Prostate gland (tissue), 2 donors: ENCODE measurements at regions not wholly inside any gene's neighbourhood (a gene's known extent, or its start where the extent isn't known, plus 50 kb on each side); places are given as distances from the start of the nearest gene placed in this dataset.

Experiments used
- DNase-seq: peaks from one replicate; pipeline ENCODE4 v3.0.0-alpha.2; 2019; ENCODE audit warnings: low spot score
- H3K27ac ChIP-seq, 2 donors: fragments of 200-600 bp; sonication (generic); 2 replicates each; pipeline ENCODE4 v1.5.1; 2017 to 2019
- H3K27me3 ChIP-seq: fragments of 200-600 bp; sonication (generic); replicated peaks from 2 replicates; pipeline ENCODE4 v1.5.1; 2019; ENCODE audit not compliant: insufficient read depth
- H3K36me3 ChIP-seq, 2 donors: fragments of 200-600 bp; sonication (generic); 1 replicate in 1 of 2; 2 replicates in 1 of 2; pipeline versions ENCODE4 v1.5.1 to v1.8.1; 2017 to 2019
- H3K4me1 ChIP-seq: fragments of 200-600 bp; sonication (generic); replicated peaks from 2 replicates; pipeline ENCODE4 v1.5.1; 2019
- H3K4me3 ChIP-seq, 2 donors: fragments of 200-600 bp; sonication (generic); 2 replicates each; pipeline ENCODE4 v1.5.1; 2017 to 2019
- H3K9me3 ChIP-seq: fragments of 200-600 bp; sonication (generic); 2 replicates; pipeline ENCODE4 v1.5.1; 2017
- POLR2A ChIP-seq: fragments of 450-650 bp; IDR thresholded peaks from one replicate; pipeline ENCODE4 v1.6.1; 2016; ENCODE audit warnings: antibody characterized with exemption, mild to moderate bottlenecking
- POLR2AphosphoS5 ChIP-seq: sonication (generic); formaldehyde crosslinking; IDR thresholded peaks from one replicate; pipeline ENCODE4 v1.6.1; 2017; ENCODE audit warnings: antibody characterized with exemption
- WGBS: methylation state at CpG from one replicate; pipeline ENCODE4 v1.1.5; 2018; 5-methylcytosine and 5-hydroxymethylcytosine counted together
- intact Hi-C: fragments of 100-400 bp; cut with DNase I; formaldehyde crosslinking; loops from one replicate; pipeline ENCODE4 v1.14.2; 2022
- TF ChIP-seq, protein P1 (sequence below), 4 experiments: fragments of 200-600 bp in 2 of 4; fragments of 450-650 bp in 2 of 4; sonication (generic) in 2 of 4; IDR thresholded peaks; 1 replicate in 3 of 4; 2 replicates in 1 of 4; pipeline ENCODE4 v1.5.1; 2016 to 2019; ENCODE audit warnings: antibody characterized with exemption in 4 of 4, mild to moderate bottlenecking in 2 of 4, moderate library complexity in 2 of 4

DNA sequence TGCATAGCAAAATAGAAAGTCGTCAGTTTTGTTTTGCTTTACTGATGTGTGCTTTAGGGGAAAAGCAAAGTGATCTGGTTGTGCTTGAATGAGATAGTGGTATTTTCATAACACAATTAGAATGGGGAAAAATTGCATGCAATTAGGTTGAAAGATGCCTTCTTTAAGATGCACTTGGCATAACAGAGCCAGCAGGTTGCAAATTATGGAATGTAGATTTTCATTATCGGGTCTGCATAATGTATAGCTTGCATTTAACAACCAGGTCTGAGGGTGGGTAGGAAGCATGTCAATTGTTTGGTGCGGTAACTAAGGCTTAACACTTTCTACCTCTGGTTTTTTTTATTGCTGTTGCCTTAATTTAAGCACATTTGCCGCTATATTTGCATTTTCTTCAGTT, 370.7 kb upstream of the MCTP2 start:
- no peak for DNase-seq
- Histone ChIP-seq H3K9me3 (no peaks in the 10 kb centered on the region), H3K27ac (no peak overlapping the region), H3K36me3 (no peaks in the 10 kb centered on the region), H3K27me3 (no peaks in the 10 kb centered on the region), H3K4me3 (no peak overlapping the region), H3K4me1 (no peaks in the 10 kb centered on the region)
- intact Hi-C loops, result no loop called here
- TF ChIP-seq POLR2A (no peak), POLR2AphosphoS5 (no peak)
- TF ChIP-seq, protein P1, sequence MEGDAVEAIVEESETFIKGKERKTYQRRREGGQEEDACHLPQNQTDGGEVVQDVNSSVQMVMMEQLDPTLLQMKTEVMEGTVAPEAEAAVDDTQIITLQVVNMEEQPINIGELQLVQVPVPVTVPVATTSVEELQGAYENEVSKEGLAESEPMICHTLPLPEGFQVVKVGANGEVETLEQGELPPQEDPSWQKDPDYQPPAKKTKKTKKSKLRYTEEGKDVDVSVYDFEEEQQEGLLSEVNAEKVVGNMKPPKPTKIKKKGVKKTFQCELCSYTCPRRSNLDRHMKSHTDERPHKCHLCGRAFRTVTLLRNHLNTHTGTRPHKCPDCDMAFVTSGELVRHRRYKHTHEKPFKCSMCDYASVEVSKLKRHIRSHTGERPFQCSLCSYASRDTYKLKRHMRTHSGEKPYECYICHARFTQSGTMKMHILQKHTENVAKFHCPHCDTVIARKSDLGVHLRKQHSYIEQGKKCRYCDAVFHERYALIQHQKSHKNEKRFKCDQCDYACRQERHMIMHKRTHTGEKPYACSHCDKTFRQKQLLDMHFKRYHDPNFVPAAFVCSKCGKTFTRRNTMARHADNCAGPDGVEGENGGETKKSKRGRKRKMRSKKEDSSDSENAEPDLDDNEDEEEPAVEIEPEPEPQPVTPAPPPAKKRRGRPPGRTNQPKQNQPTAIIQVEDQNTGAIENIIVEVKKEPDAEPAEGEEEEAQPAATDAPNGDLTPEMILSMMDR (IDR thresholded peaks at IDR 0.05), result no peak
- 93% methylated on average over 4 of the region's 4 CpGs for WGBS

DNA sequence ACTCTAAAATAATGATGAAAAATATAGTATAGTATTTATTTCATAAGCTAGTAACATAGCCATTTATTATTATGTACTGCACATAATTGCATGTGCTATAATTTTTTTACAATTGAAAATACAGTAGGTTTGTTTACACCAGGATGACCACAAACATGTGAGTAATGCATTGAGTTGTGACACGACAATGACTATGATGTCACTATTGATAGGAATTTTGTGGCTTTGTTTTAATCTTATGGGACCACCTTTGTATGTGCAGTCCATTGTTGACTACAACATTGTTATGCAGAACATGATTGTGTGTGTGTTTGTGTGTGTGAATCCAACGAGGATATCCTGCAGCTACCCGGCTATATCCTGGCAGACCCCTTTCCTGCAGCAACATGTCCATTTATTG, 372.2 kb upstream of the MCTP2 start:
- Histone ChIP-seq H3K9me3 (no peaks in the 10 kb centered on the region), H3K4me1 (no peaks in the 10 kb centered on the region), H3K4me3 (no peak overlapping the region), H3K36me3 (no peaks in the 10 kb centered on the region), H3K27ac (no peak overlapping the region), H3K27me3 (no peaks in the 10 kb centered on the region)
- 79% methylated on average over 3 of the region's 3 CpGs for WGBS
- no peak for DNase-seq
- intact Hi-C loops, result no loop called here
- TF ChIP-seq, protein P1 (IDR thresholded peaks at IDR 0.05), result no peak
- TF ChIP-seq POLR2A (no peak), POLR2AphosphoS5 (no peak)

DNA sequence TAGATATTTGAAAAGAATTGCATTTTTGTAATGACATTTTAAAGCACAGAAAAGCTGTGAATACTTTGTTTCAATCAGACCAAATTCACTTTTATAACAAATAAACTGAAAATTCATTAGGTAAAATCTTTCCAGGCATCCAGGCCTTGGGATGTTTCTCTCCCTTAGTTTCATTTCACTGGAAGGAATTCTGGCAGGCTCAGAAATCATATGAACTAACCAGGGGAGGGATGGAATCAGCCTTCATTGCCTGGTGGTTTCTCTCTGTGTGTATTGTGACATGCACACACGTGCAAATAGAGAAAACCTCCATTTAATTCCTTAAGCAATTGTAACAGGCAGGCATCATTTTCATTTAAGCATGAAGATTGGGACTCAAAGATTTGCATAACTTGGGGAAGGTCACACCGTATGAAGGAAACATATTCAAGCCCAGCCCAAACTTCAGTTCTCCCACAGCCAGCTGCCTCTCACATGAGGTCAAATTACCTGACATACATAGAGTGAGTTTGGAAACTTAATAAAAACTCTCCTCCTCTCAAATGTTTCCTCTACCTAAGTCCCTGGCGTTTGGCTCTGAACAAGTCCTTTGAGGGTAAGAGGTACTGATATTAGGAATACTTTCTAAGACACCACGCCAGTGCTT, 376.1 kb upstream of the MCTP2 start:
- Histone ChIP-seq H3K4me3 (no peak overlapping the region), H3K4me1 (no peaks in the 10 kb centered on the region), H3K27me3 (no peaks in the 10 kb centered on the region), H3K9me3 (no peaks in the 10 kb centered on the region), H3K36me3 (no peaks in the 10 kb centered on the region), H3K27ac (no peak overlapping the region)
- no peak for TF ChIP-seq POLR2AphosphoS5
- TF ChIP-seq, protein P1 (IDR thresholded peaks at IDR 0.05), result no peak
- no peak for TF ChIP-seq POLR2A
- DNase-seq, result no peak
- intact Hi-C loops, result no loop called here
- 70% methylated on average over 4 of the region's 4 CpGs for WGBS

DNA sequence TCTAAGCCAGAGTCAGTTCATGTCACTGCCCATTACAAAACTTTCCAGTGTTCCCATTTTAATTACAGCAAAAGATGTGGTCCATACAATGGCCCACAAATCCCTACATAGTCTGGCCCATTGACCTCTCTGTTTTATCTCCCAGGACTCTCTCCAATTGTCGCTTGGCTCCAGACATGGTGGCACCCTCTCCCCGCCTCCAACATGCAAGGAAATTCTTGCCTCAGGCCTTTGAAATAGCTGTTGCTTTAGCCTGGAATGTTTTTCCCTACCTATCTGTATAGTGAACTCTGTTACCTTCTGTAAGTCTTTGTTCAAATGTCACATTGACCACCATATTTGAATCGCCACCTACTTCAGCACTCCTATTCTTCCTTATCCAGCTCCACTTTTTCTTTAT, 377.3 kb upstream of the MCTP2 start:
- no peaks in the 10 kb centered on the region for H3K36me3 ChIP-seq
- H3K4me3 ChIP-seq, result no peak overlapping the region
- no peaks in the 10 kb centered on the region for H3K9me3 ChIP-seq
- no peaks in the 10 kb centered on the region for H3K4me1 ChIP-seq
- TF ChIP-seq, protein P1 (IDR thresholded peaks at IDR 0.05), result no peak
- TF ChIP-seq POLR2A (no peak), POLR2AphosphoS5 (no peak)
- 97% methylated on average over 3 of the region's 3 CpGs for WGBS
- no peak for DNase-seq
- no peaks in the 10 kb centered on the region for H3K27me3 ChIP-seq
- H3K27ac ChIP-seq, result no peak overlapping the region
- intact Hi-C loops, result no loop called here

DNA sequence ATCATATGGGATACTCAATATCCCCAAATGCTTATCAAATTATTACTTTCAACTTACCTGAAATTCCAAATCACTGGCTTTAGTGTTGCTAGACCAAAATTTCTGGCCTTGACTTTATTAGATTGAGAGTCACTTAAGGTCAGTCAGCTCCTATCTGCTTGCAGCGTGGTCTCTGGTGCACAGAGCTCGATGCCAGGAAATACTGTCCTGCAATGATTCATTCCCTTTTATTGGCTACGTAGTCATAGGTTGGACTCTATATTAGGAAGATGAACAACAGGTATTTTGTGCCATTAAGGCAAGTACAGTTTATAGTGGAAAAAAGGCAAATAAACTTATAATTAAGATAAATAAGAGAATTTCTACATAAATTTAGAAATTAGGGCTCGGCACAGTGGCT, 378.6 kb upstream of the MCTP2 start:
- no peak for DNase-seq
- Histone ChIP-seq H3K27me3 (no peaks in the 10 kb centered on the region), H3K4me1 (no peaks in the 10 kb centered on the region), H3K4me3 (no peak overlapping the region), H3K36me3 (no peaks in the 10 kb centered on the region), H3K9me3 (no peaks in the 10 kb centered on the region), H3K27ac (no peak overlapping the region)
- TF ChIP-seq POLR2A, result no peak
- TF ChIP-seq, protein P1 (IDR thresholded peaks at IDR 0.05), result no peak
- WGBS, result 72% methylated on average over 4 of the region's 4 CpGs
- intact Hi-C loops, result no loop called here
